LNCAP (cell line): ENCODE measurements at regions not wholly inside any gene's neighbourhood (a gene's known extent, or its start where the extent isn't known, plus 50 kb on each side); places are given as distances from the start of the nearest gene placed in this dataset.

Source experiments
- TF ChIP-seq, protein P1 (sequence below): fragments of 450-650 bp; IDR thresholded peaks from 2 replicates; pipeline ENCODE4 v1.5.1; 2017; ENCODE audit warnings: mild to moderate bottlenecking

DNA sequence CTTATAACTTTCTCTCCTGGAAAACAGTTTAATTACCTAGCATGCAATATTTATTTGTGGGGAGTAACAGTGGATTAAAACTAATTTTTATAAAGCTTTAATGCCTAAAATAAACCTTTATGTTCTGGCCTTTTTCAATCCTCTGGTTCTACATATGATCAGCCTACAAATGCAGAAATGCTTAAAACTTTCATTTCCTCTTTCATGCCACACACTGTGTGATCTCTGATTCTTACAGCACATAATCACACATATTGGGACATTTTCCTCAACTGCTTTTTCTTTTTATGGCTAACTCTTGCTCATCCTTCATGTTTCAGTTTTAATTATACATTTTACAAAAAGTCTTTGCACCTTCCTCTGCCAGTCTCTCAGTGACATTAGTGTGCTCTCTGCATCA is 910.8 kb upstream of the SLITRK6 start:
- TF ChIP-seq, protein P1, sequence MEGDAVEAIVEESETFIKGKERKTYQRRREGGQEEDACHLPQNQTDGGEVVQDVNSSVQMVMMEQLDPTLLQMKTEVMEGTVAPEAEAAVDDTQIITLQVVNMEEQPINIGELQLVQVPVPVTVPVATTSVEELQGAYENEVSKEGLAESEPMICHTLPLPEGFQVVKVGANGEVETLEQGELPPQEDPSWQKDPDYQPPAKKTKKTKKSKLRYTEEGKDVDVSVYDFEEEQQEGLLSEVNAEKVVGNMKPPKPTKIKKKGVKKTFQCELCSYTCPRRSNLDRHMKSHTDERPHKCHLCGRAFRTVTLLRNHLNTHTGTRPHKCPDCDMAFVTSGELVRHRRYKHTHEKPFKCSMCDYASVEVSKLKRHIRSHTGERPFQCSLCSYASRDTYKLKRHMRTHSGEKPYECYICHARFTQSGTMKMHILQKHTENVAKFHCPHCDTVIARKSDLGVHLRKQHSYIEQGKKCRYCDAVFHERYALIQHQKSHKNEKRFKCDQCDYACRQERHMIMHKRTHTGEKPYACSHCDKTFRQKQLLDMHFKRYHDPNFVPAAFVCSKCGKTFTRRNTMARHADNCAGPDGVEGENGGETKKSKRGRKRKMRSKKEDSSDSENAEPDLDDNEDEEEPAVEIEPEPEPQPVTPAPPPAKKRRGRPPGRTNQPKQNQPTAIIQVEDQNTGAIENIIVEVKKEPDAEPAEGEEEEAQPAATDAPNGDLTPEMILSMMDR: no peak

DNA sequence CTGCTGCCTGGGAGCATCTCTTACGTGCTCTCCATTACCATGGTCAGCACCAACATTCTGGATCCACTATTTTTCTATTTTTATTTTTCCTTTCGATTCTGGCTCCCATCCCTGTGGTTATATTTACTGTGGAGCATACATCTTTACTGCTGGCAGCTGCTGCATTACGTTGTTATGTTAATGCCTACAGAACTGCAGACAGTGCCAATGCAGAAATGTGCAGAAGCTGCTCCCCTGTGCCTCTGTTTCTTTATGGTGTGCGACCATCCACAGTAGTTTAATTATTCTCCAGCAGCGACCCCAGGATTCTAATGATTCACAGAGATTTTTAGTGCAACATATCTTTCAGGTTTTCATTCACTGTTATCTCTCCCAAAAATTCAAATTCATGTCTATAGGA is 911.7 kb upstream of the SLITRK6 start:
- TF ChIP-seq, protein P1: no peak

DNA sequence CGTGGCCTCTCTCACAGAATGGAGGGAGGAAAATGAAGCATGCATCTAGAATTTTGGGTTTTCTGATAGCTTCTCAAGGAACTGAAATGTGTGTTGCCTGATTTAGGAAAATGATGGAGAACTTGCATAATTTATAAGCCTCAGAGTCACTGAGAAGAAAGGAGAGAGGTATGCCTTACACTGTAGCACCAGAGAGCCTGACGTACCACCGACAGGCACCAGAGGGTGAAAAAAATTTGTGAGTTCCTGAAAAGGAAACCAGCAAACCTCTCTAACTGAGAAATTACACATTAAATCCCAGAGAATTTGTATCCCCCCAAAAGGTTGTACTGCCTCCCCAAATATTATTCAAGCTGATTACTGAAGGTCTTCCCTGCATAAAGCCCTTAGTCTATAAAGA is 915.3 kb upstream of the SLITRK6 start:
- TF ChIP-seq, protein P1: no peak

DNA sequence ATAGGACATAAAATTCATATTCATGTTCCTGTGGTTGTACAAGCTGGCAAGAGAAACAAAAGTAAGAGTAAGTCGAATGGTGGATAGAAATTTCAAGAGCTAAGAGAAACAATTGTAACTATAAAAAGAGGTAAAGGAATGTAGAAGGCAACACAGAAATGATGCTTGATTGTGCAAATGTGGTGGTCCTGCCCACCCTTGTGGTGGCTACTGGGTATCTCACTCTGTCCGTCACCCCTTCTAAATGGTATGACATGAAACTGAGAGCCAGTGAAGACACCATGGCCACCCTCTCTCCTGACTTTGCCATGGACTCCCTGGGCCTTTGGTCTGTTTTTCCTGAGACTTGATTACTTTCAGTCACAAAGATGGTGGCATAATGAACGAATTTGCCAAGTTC is 925.9 kb upstream of the SLITRK6 start:
- TF ChIP-seq, protein P1: no peak

DNA sequence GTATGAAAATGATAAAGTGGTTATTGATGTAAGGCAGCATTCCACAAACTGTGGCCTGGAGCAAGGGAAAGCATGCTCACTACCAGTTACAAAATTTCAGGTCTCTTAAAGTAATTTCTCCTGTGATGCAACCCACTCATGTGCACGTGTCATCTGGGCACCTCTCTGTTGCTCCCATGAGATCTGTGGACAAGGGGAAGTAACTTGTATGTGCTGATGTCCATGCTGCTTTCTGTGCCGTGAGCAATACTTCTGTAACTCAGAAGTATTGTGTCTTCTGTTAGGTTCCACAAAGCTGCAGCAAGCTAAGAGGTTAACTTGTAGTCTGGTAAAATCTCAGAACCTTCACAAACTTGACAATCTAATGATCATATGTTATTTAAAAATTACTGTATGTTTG is 930.0 kb upstream of the SLITRK6 start:
- TF ChIP-seq, protein P1: no peak

DNA sequence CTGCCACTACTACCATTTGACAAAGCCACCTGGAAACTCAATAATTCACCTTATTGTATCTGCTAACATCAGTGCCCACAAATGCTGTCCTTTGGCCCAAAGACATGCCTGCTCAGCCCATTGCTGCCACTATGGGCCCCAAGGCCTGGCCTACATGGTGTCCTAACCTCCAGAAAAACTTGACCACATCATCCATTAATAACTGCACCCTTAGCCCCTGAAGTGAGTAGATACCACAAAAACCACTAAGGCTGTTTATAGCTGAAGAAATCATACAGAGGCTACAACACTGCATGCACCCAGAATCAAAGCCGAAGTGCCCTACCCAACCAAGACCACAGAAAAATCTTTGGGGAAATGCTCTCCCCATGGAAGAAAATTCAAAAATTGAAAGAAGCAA is 932.8 kb upstream of the SLITRK6 start:
- TF ChIP-seq, protein P1: no peak

DNA sequence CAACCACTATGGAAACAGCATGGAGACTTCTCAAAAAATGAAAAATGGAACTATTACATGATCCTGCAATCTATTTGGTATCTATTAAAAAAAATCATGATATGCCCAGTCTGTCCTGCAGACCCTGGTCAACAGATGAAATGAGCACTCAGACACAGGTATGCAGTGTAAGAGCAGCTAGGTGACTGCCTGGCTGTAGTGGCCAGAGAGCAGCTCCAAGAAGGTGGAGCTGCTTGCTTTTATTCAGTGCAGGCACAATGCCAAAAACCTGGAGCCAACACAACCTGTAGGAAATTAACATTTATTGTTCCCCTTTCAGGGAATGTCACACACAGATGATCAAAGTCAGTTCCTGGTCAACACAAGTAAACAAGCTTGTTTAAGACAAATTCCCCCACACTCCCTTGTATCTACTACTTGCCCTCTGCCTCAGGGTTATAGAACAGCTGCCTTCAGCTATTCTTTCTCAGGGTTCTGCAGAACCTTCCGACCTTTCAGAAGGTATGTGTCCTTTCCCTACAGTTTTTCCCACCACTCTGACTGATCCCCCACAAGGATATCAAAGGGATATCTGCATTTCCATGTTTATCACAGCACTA is 933.7 kb upstream of the SLITRK5 start:
- TF ChIP-seq, protein P1: no peak

DNA sequence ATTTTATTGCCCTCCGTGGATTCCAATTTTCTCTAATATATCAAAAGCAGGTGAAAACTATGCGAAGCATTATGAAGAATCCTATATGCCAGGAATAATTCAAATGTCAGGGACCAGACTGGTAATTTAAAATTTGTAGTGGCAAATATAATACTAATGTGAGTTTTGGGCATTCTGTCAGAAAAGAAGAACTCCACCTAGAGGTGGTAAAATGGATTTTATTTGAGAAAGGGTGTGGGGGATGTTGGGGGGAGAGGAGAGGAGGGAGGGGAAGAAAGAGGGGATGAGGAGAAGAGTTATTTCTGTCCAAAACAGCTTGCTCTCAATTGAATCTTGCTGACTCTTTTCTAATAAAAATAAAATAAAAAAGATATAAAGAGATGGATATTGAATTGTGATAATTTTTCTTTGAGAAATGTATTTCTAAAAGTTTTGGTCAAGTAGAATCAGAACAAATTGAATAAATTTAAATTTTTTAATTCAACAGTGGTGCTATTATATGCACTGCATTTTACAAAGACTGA is 929.3 kb upstream of the SLITRK5 start:
- TF ChIP-seq, protein P1: no peak
